Testis (tissue), 2 donors: ENCODE measurements at regions not wholly inside any gene's neighbourhood (a gene's known extent, or its start where the extent isn't known, plus 50 kb on each side); places are given as distances from the start of the nearest gene placed in this dataset.

Experiments
- DNase-seq: peaks from one replicate; pipeline ENCODE4 v3.0.0-alpha.2; 2019
- H3K27ac ChIP-seq, 2 donors: fragments of 200-600 bp; sonication (generic); one replicate each; pipeline ENCODE4 v1.5.1; 2019
- H3K27me3 ChIP-seq: fragments of 200-600 bp; sonication (generic); one replicate; pipeline ENCODE4 v1.5.1; 2019
- H3K36me3 ChIP-seq: fragments of 200-600 bp; sonication (generic); one replicate; pipeline ENCODE4 v1.5.1; 2017; ENCODE audit warnings: low read depth; ENCODE audit errors: missing control alignments
- H3K4me1 ChIP-seq: fragments of 200-600 bp; sonication (generic); one replicate; pipeline ENCODE4 v1.5.1; 2019
- H3K4me3 ChIP-seq, 2 donors: fragments of 200-600 bp; sonication (generic); one replicate each; pipeline ENCODE4 v1.5.1; 2017 to 2019
- H3K9me3 ChIP-seq: fragments of 200-600 bp; sonication (generic); one replicate; pipeline ENCODE4 v1.5.1; 2017
- CTCF ChIP-seq, 3 experiments: fragments of 450-650 bp in 2 of 3; fragments of 200-600 bp in 1 of 3; sonication (generic) in 1 of 3; IDR thresholded peaks; one replicate each; pipeline ENCODE4 v1.5.1; 2016 to 2019; ENCODE audit warnings: antibody characterized with exemption in 3 of 3, mild to moderate bottlenecking in 2 of 3, moderate library complexity in 1 of 3
- POLR2A ChIP-seq: fragments of 450-650 bp; IDR thresholded peaks from one replicate; pipeline ENCODE4 v1.6.1; 2017; ENCODE audit warnings: antibody characterized with exemption, mild to moderate bottlenecking, moderate library complexity
- WGBS, 2 donors: methylation state at CpG; one replicate each; pipeline ENCODE4 v1.1.5; 2018; 5-methylcytosine and 5-hydroxymethylcytosine counted together
- intact Hi-C: fragments of 100-400 bp; cut with DNase I; formaldehyde crosslinking; loops from one replicate; pipeline ENCODE4 v1.15.1; 2023; ENCODE audit warnings: low total_unique reads

- H3K27me3 ChIP-seq: no peaks in the 10 kb centered on the region
- H3K4me1 ChIP-seq: no peaks in the 10 kb centered on the region
- DNase-seq: no peak
- H3K36me3 ChIP-seq: no peaks in the 10 kb centered on the region
- no peak for TF ChIP-seq POLR2A
- no peak for TF ChIP-seq CTCF (IDR thresholded peaks at IDR 0.05)
- intact Hi-C loops: no loop called here
- H3K9me3 ChIP-seq: no peaks in the 10 kb centered on the region
- no peak overlapping the region for H3K27ac ChIP-seq
- 88 to 93% methylated on average over 1 of the region's 1 CpG for WGBS, 2 donors
- H3K4me3 ChIP-seq: no peak overlapping the region
Observed at GRCh38 chr13:84439108-84439507, 556.8 kb upstream of the SLITRK1 start.

GRCh38 chr13:84433024-84433423, 550.8 kb upstream of the SLITRK1 start:
- no peak for DNase-seq
- WGBS, 2 donors: 91 to 94% methylated on average over 2 of the region's 2 CpGs
- Histone ChIP-seq H3K27me3 (no peaks in the 10 kb centered on the region), H3K9me3 (no peaks in the 10 kb centered on the region), H3K27ac (no peak overlapping the region), H3K4me3 (no peak overlapping the region), H3K36me3 (no peaks in the 10 kb centered on the region), H3K4me1 (no peaks in the 10 kb centered on the region)
- TF ChIP-seq POLR2A (no peak), CTCF (IDR thresholded peaks at IDR 0.05) (no peak)
- intact Hi-C loops: no loop called here

- Histone ChIP-seq H3K4me3 (no peak overlapping the region), H3K9me3 (no peaks in the 10 kb centered on the region), H3K4me1 (no peaks in the 10 kb centered on the region), H3K36me3 (no peaks in the 10 kb centered on the region), H3K27me3 (no peaks in the 10 kb centered on the region), H3K27ac (no peak overlapping the region)
- intact Hi-C loops: no loop called here
- no peak for TF ChIP-seq POLR2A
- TF ChIP-seq CTCF (IDR thresholded peaks at IDR 0.05): no peak
- DNase-seq: no peak
- WGBS, 2 donors: 42 to 59% methylated on average over 1 of the region's 1 CpG
Observed at GRCh38 chr13:84431646-84432045, 549.4 kb upstream of the SLITRK1 start.

GRCh38 chr13:84430446-84430845, 548.2 kb upstream of the SLITRK1 start:
- no peaks in the 10 kb centered on the region for H3K27me3 ChIP-seq
- H3K27ac ChIP-seq: no peak overlapping the region
- H3K36me3 ChIP-seq: no peaks in the 10 kb centered on the region
- no peak for DNase-seq
- no peaks in the 10 kb centered on the region for H3K9me3 ChIP-seq
- TF ChIP-seq CTCF (IDR thresholded peaks at IDR 0.05): no peak
- no peak for TF ChIP-seq POLR2A
- WGBS, 2 donors: 38 to 61% methylated on average over 4 of the region's 4 CpGs
- intact Hi-C loops: no loop called here
- H3K4me1 ChIP-seq: no peaks in the 10 kb centered on the region
- H3K4me3 ChIP-seq: no peak overlapping the region

GRCh38 chr13:84430015-84430414, 547.7 kb upstream of the SLITRK1 start:
- WGBS, 2 donors: 30 to 43% methylated on average over 2 of the region's 2 CpGs
- Histone ChIP-seq H3K9me3 (no peaks in the 10 kb centered on the region), H3K4me1 (no peaks in the 10 kb centered on the region), H3K27ac (no peak overlapping the region), H3K4me3 (no peak overlapping the region), H3K36me3 (no peaks in the 10 kb centered on the region), H3K27me3 (no peaks in the 10 kb centered on the region)
- no peak for TF ChIP-seq POLR2A
- TF ChIP-seq CTCF (IDR thresholded peaks at IDR 0.05): no peak
- intact Hi-C loops: no loop called here
- no peak for DNase-seq
